Calu3 (cell line): ENCODE measurements at regions not wholly inside any gene's neighbourhood (a gene's known extent, or its start where the extent isn't known, plus 50 kb on each side); places are given as distances from the start of the nearest gene placed in this dataset.

ENCODE experiments used
- BruUV-seq: library from RNA; stranded (reverse); fragments of 400-500 nt; replicated peaks from 2 replicates; lab custom pipeline; 2021; lab: Mats Ljungman, UMichigan
- CTCF ChIA-PET: fragments of 300-600 bp; sonication (Branson Sonifier 250); formaldehyde crosslinking; loops from one replicate; lab custom pipeline; 2022; ENCODE audit warnings: antibody characterized with exemption; lab: Charles Lee
- DNase-seq: peaks from one replicate; pipeline ENCODE4 v3.0.0; 2022
- H3K27ac Mint-ChIP-seq: one replicate; pipeline ENCODE4 v1.8.0; 2022; ENCODE audit warnings: mixed read lengths; ENCODE audit not compliant: unreplicated experiment
- H3K27me3 Mint-ChIP-seq: one replicate; pipeline ENCODE4 v1.8.0; 2022; ENCODE audit warnings: mixed read lengths; ENCODE audit not compliant: unreplicated experiment
- H3K36me3 Mint-ChIP-seq: one replicate; pipeline ENCODE4 v1.8.0; 2022; ENCODE audit warnings: mild to moderate bottlenecking, moderate library complexity, mixed read lengths; ENCODE audit not compliant: insufficient read depth, unreplicated experiment
- H3K4me1 Mint-ChIP-seq: one replicate; pipeline ENCODE4 v1.8.0; 2022; ENCODE audit warnings: mild to moderate bottlenecking, low read depth, mixed read lengths; ENCODE audit not compliant: unreplicated experiment
- H3K4me3 Mint-ChIP-seq: one replicate; pipeline ENCODE4 v1.8.0; 2022; ENCODE audit warnings: mild to moderate bottlenecking, low read depth, moderate library complexity, mixed read lengths; ENCODE audit not compliant: unreplicated experiment
- H3K9me3 Mint-ChIP-seq: one replicate; pipeline ENCODE4 v1.8.0; 2022; ENCODE audit warnings: low read depth, mixed read lengths; ENCODE audit not compliant: unreplicated experiment
- intact Hi-C: fragments of 100-400 bp; cut with micrococcal nuclease; formaldehyde crosslinking; loops from one replicate; pipeline ENCODE4 v1.10.0; 2022; ENCODE audit not compliant: unreplicated experiment
- TF ChIP-seq, protein P1 (sequence below): fragments of 200-600 bp; IDR thresholded peaks from one replicate; pipeline ENCODE4 v1.8.0; 2022; ENCODE audit warnings: antibody characterized with exemption; ENCODE audit not compliant: unreplicated experiment

DNA sequence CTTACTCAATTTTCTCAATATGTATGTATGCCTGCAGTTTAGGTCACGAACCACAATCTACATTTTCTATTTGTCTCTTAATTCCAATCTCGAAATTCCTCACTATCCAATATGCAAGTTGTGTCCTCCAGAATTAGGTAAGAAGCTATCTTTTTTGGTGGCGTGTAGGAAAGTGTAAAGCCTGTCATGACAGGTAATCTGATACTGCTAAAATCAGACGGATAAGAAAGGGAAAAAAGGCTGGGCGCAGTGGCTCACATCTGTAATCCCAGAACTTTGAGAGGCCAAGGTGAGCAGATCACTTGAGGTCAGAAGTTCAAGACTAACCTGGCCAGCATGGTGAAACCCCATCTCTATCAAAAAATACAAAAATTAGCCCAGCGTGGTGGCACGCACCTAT is 185.3 kb downstream of the IBTK start:
- no peaks in the 10 kb centered on the region for H3K9me3 Mint-ChIP-seq
- no peaks in the 10 kb centered on the region for H3K27me3 Mint-ChIP-seq
- H3K36me3 Mint-ChIP-seq: no peaks in the 10 kb centered on the region
- DNase-seq: no peak
- no peaks in the 10 kb centered on the region for H3K4me1 Mint-ChIP-seq
- intact Hi-C loops: no loop called here
- no peak overlapping the region for H3K27ac Mint-ChIP-seq
- BruUV-seq: no TSS peak
- CTCF ChIA-PET: no interaction called here
- TF ChIP-seq, protein P1, sequence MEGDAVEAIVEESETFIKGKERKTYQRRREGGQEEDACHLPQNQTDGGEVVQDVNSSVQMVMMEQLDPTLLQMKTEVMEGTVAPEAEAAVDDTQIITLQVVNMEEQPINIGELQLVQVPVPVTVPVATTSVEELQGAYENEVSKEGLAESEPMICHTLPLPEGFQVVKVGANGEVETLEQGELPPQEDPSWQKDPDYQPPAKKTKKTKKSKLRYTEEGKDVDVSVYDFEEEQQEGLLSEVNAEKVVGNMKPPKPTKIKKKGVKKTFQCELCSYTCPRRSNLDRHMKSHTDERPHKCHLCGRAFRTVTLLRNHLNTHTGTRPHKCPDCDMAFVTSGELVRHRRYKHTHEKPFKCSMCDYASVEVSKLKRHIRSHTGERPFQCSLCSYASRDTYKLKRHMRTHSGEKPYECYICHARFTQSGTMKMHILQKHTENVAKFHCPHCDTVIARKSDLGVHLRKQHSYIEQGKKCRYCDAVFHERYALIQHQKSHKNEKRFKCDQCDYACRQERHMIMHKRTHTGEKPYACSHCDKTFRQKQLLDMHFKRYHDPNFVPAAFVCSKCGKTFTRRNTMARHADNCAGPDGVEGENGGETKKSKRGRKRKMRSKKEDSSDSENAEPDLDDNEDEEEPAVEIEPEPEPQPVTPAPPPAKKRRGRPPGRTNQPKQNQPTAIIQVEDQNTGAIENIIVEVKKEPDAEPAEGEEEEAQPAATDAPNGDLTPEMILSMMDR: no peak
- no peak overlapping the region for H3K4me3 Mint-ChIP-seq

DNA sequence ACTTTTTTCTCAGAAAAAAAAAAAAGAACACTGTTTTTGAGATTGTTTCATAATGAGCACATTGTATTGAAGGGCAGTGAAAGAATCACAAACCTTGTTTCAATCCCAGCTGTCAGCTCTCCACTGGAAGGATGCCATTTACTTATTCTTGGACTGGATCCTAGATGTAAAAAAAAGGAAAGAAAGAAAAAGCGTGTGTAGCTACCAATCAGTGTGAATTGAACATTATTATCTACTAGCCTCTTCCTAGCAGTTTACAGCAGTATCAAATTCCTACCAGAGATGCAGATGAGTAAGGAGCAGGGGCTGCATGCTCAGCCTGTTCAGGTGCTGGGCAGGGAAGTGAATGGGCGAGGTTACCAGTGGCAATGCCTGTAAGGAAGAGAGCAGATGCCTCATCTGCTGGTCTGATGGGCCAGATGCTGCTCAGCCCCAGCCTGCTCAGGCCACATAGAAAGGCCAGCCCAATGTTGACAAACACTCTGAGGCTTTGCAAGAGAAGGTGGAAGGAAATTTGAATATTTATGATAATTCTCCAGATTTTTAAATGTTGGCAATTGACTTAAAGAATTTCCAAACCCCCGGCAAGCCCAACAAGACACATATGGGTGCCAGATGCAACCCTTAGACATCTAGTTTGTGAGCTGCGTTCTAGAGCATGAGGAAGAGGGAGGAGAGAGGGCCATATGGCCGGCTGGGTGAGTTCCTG is 189.5 kb downstream of the IBTK start:
- Mint-ChIP-seq H3K9me3 (no peaks in the 10 kb centered on the region), H3K27me3 (no peaks in the 10 kb centered on the region), H3K4me3 (no peak overlapping the region), H3K36me3 (no peaks in the 10 kb centered on the region), H3K4me1 (no peaks in the 10 kb centered on the region), H3K27ac (no peak overlapping the region)
- BruUV-seq: no TSS peak
- CTCF ChIA-PET: no interaction called here
- intact Hi-C loops: no loop called here
- no peak for DNase-seq
- TF ChIP-seq, protein P1: no peak

- intact Hi-C loops: no loop called here
- BruUV-seq: no TSS peak
- Mint-ChIP-seq H3K9me3 (no peaks in the 10 kb centered on the region), H3K27me3 (no peaks in the 10 kb centered on the region), H3K27ac (no peak overlapping the region), H3K4me1 (no peaks in the 10 kb centered on the region), H3K36me3 (no peaks in the 10 kb centered on the region), H3K4me3 (no peak overlapping the region)
- DNase-seq: no peak
- CTCF ChIA-PET: interaction anchor here (0.5 to 0.7 kb wide), 2 partner anchors 9 to 19 kb away, joined by 3 to 4 read pairs; no protein-coding TSS in a partner anchor
- TF ChIP-seq, protein P1: no peak
Observed at GRCh38 chr6:82056567-82056966, 191.0 kb downstream of the IBTK start.

GRCh38 chr6:82045965-82046756 is 201.4 kb downstream of the IBTK start:
- no peak overlapping the region for H3K4me3 Mint-ChIP-seq
- H3K27ac Mint-ChIP-seq: no peak overlapping the region
- no TSS peak for BruUV-seq
- H3K36me3 Mint-ChIP-seq: no peaks in the 10 kb centered on the region
- DNase-seq: no peak
- TF ChIP-seq, protein P1: no peak
- H3K4me1 Mint-ChIP-seq: no peaks in the 10 kb centered on the region
- H3K9me3 Mint-ChIP-seq: no peaks in the 10 kb centered on the region
- intact Hi-C loops: no loop called here
- no peaks in the 10 kb centered on the region for H3K27me3 Mint-ChIP-seq
- CTCF ChIA-PET: no interaction called here
